CD14-positive monocyte (primary cell): ENCODE measurements at regions not wholly inside any gene's neighbourhood (a gene's known extent, or its start where the extent isn't known, plus 50 kb on each side); places are given as distances from the start of the nearest gene placed in this dataset.

ENCODE experiments used
- DNase-seq, 3 donors: peaks; one replicate each; pipeline ENCODE4 v3.0.0-alpha.2; 2011 to 2022
- H2AFZ ChIP-seq: 2 replicates; pipeline ENCODE4 v1.6.0; 2012; ENCODE audit warnings: mild to moderate bottlenecking, low read depth, low read length, inconsistent platforms; ENCODE audit not compliant: insufficient read depth, poor library complexity, severe bottlenecking
- H3K27ac ChIP-seq, 2 donors: 1 replicate in 1 of 2; 2 replicates in 1 of 2; pipeline ENCODE4 v1.5.1; 2012 to 2013; ENCODE audit warnings: low read length in 2 of 2, control low read depth in 1 of 2, inconsistent platforms in 1 of 2, low read depth in 1 of 2, mild to moderate bottlenecking in 1 of 2
- H3K27me3 ChIP-seq, 2 donors: one replicate each; pipeline versions ENCODE4 v1.6.0 to v1.6.1; 2011 to 2013; ENCODE audit warnings: low read length in 2 of 2; ENCODE audit not compliant: control insufficient read depth in 2 of 2, insufficient read depth in 2 of 2
- H3K36me3 ChIP-seq, 2 donors: replicated peaks in 1 of 2; 1 replicate in 1 of 2; 2 replicates in 1 of 2; pipeline versions ENCODE4 v1.5.1 to v1.6.1; 2012 to 2013; ENCODE audit warnings: low read length in 2 of 2, control low read depth in 1 of 2, inconsistent platforms in 1 of 2, mild to moderate bottlenecking in 1 of 2; ENCODE audit not compliant: insufficient read depth in 2 of 2, control insufficient read depth in 1 of 2
- H3K4me1 ChIP-seq, 2 donors: 1 replicate in 1 of 2; 2 replicates in 1 of 2; pipeline versions ENCODE4 v1.5.1 to v1.6.1; 2012 to 2013; ENCODE audit warnings: low read length in 2 of 2, control low read depth in 1 of 2, inconsistent platforms in 1 of 2, mild to moderate bottlenecking in 1 of 2, moderate library complexity in 1 of 2; ENCODE audit not compliant: insufficient read depth in 2 of 2, control insufficient read depth in 1 of 2
- H3K4me2 ChIP-seq: replicated peaks from 2 replicates; pipeline ENCODE3; 2012; ENCODE audit warnings: low read length, moderate library complexity, mild to moderate bottlenecking; ENCODE audit not compliant: poor library complexity, severe bottlenecking; ENCODE audit errors: extremely low read depth
- H3K4me3 ChIP-seq, 3 experiments: fragments of 200-600 bp in 1 of 3; sonication (generic) in 1 of 3; replicated peaks in 1 of 3; 1 replicate in 2 of 3; 2 replicates in 1 of 3; pipeline ENCODE4 v1.5.1; 2011 to 2013; ENCODE audit warnings: low read length in 3 of 3, mild to moderate bottlenecking in 3 of 3, control low read depth in 2 of 3, low read depth in 2 of 3, inconsistent platforms in 1 of 3, moderate library complexity in 1 of 3
- H3K79me2 ChIP-seq: 2 replicates; pipeline ENCODE4 v1.6.0; 2012; ENCODE audit warnings: mild to moderate bottlenecking, control low read depth, inconsistent platforms, low read length, moderate library complexity; ENCODE audit not compliant: insufficient read depth
- H3K9ac ChIP-seq: 2 replicates; pipeline ENCODE4 v1.6.0; 2017; ENCODE audit warnings: low read length, mild to moderate bottlenecking; ENCODE audit not compliant: insufficient read depth, poor library complexity, severe bottlenecking
- H3K9me3 ChIP-seq, 2 donors: replicated peaks in 1 of 2; 1 replicate in 1 of 2; 2 replicates in 1 of 2; pipeline versions ENCODE4 v1.5.1 to v1.6.1; 2012 to 2013; ENCODE audit warnings: low read length in 2 of 2, control low read depth in 1 of 2; ENCODE audit not compliant: control insufficient read depth in 1 of 2, insufficient read depth in 1 of 2
- H4K20me1 ChIP-seq: 2 replicates; pipeline ENCODE4 v1.6.0; 2012; ENCODE audit warnings: mild to moderate bottlenecking, low read length, control low read depth, moderate library complexity; ENCODE audit not compliant: insufficient read depth
- H3K27ac Mint-ChIP-seq, 7 donors: one replicate each; pipeline ENCODE4 v1.8.0; 2020; ENCODE audit warnings: mild to moderate bottlenecking in 7 of 7, mixed read lengths in 7 of 7, moderate library complexity in 6 of 7, inconsistent platforms in 2 of 7
- H3K27me3 Mint-ChIP-seq, 3 donors: one replicate each; pipeline ENCODE4 v1.8.0; 2021 to 2022; ENCODE audit warnings: low read depth in 3 of 3, mild to moderate bottlenecking in 3 of 3, mixed read lengths in 3 of 3, moderate library complexity in 3 of 3, inconsistent platforms in 1 of 3
- H3K36me3 Mint-ChIP-seq, 2 donors: one replicate each; pipeline ENCODE4 v1.8.0; 2020; ENCODE audit warnings: mixed read lengths in 2 of 2, inconsistent platforms in 1 of 2, mild to moderate bottlenecking in 1 of 2
- H3K4me1 Mint-ChIP-seq: one replicate; pipeline ENCODE4 v1.8.0; 2020; ENCODE audit warnings: mild to moderate bottlenecking, mixed read lengths
- H3K4me3 Mint-ChIP-seq, 2 donors: one replicate each; pipeline ENCODE4 v1.8.0; 2020; ENCODE audit warnings: mild to moderate bottlenecking in 2 of 2, mixed read lengths in 2 of 2, moderate library complexity in 1 of 2
- H3K9me3 Mint-ChIP-seq, 7 donors: one replicate each; pipeline ENCODE4 v1.8.0; 2020 to 2022; ENCODE audit warnings: mixed read lengths in 7 of 7, mild to moderate bottlenecking in 6 of 7, moderate library complexity in 6 of 7, inconsistent platforms in 2 of 7
- WGBS: methylation state at CpG from one replicate; pipeline ENCODE4 v1.1.5; 2013; ENCODE audit warnings: missing lambda C conversion rate; ENCODE audit not compliant: insufficient coverage; 5-methylcytosine and 5-hydroxymethylcytosine counted together
- intact Hi-C, 2 donors: fragments of 100-400 bp; cut with micrococcal nuclease; formaldehyde crosslinking; loops; one replicate each; pipeline versions ENCODE4 v1.15.0 to v1.15.1; 2023
- TF ChIP-seq, protein P1 (sequence below): fragments of 200-600 bp; IDR thresholded peaks from one replicate; pipeline ENCODE4 v1.8.0; 2022; ENCODE audit warnings: antibody characterized with exemption, mild to moderate bottlenecking

DNA sequence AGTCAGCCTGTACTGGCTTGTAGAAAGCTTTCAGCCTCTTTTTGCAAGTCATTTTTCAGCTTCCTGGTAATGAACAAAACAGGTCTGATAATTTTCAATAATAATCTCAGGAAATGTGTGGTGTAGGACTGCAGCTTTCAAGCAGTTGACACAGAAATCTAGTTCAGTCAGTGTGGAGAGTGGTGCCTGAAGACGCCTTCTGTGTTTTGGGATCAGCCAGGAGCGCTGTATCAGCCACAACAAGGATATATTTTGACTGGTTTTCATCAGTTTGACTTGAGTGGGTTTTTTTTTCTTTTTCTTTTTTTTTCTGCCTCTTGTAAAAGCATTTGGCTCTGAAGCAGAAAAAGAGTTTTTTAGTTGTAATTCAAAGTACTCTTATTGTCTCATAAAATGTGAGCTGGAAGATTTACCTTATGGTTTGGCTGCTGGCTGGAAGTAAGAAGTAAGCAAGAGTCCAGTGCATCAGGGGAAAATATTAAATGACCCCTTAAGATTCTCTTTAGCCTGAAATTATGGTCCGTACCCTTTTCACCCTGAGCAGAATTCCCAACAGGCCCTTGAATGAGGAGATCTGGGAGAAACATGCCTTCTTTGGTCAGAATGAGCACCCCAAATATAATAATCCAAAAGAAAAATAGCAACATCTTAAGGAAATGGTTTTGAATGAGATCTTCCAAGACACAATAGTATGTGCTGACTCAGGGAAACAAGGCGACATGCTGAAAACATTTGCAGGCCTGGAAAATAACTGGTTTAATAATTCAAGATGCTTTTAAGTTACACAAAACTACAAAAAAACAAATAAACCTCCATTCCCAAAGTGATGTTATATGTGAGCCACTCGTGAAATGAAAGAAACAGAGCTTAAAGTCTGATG lies 332.7 kb upstream of the ADAMTS9 start:
- Mint-ChIP-seq H3K27ac (no peak overlapping the region), H3K36me3 (no peaks in the 10 kb centered on the region), H3K4me1 (no peaks in the 10 kb centered on the region), H3K27me3 (no peaks in the 10 kb centered on the region), H3K9me3 (peaks cover 0 to 12% (median 0%) of the 10 kb centered on the region in 7 donors), H3K4me3 (no peak overlapping the region)
- no CpG with 5 or more reads among the region's 5 CpGs for WGBS
- H3K4me1 ChIP-seq: no peaks in the 10 kb centered on the region
- no peaks in the 10 kb centered on the region for H3K27me3 ChIP-seq
- no peak overlapping the region for H3K4me2 ChIP-seq
- H3K9ac ChIP-seq: no peak overlapping the region
- intact Hi-C loops: no loop called here
- no peak overlapping the region for H2AFZ ChIP-seq
- no peaks in the 10 kb centered on the region for H3K79me2 ChIP-seq
- H4K20me1 ChIP-seq: no peaks in the 10 kb centered on the region
- H3K4me3 ChIP-seq: no peak overlapping the region
- DNase-seq: no peak
- no peak overlapping the region for H3K27ac ChIP-seq
- H3K36me3 ChIP-seq: no peaks in the 10 kb centered on the region
- peaks cover 0 to 4% of the 10 kb centered on the region in 2 donors for H3K9me3 ChIP-seq
- TF ChIP-seq, protein P1, sequence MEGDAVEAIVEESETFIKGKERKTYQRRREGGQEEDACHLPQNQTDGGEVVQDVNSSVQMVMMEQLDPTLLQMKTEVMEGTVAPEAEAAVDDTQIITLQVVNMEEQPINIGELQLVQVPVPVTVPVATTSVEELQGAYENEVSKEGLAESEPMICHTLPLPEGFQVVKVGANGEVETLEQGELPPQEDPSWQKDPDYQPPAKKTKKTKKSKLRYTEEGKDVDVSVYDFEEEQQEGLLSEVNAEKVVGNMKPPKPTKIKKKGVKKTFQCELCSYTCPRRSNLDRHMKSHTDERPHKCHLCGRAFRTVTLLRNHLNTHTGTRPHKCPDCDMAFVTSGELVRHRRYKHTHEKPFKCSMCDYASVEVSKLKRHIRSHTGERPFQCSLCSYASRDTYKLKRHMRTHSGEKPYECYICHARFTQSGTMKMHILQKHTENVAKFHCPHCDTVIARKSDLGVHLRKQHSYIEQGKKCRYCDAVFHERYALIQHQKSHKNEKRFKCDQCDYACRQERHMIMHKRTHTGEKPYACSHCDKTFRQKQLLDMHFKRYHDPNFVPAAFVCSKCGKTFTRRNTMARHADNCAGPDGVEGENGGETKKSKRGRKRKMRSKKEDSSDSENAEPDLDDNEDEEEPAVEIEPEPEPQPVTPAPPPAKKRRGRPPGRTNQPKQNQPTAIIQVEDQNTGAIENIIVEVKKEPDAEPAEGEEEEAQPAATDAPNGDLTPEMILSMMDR: no peak

DNA sequence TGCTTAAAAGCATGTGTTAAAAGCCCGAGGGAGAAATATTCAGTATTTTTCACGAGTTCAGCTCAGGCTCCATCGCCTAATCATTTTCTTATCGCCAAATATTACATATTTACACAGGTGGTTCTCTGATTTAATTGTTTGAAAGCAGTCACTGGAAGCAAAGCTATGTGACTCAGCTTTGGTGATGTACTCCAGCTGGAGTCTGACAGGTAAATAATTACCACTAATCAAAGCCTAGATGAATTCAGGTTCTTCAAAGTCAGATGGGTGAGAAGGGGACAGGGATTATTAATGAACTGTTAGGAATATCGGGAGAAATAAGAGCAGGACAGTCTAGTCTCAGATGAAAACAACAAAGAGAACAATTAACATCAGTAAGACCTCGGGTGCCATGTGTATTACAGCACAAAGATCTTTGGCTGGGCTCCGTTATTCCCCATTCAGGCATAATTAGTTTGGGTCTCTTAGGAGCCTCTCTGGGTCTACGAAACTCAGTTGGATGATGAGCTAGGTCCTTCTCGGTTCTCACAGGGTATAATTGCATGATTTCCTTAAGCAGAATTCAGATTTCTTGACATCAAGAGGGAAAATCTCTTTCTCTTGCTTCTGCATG lies 331.7 kb upstream of the ADAMTS9 start:
- Mint-ChIP-seq H3K9me3 (peaks cover 0 to 10% (median 0%) of the 10 kb centered on the region in 7 donors), H3K36me3 (no peaks in the 10 kb centered on the region), H3K27ac (no peak overlapping the region), H3K4me1 (no peaks in the 10 kb centered on the region), H3K4me3 (no peak overlapping the region), H3K27me3 (no peaks in the 10 kb centered on the region)
- Histone ChIP-seq H3K4me1 (no peaks in the 10 kb centered on the region), H3K79me2 (no peaks in the 10 kb centered on the region), H3K9ac (no peak overlapping the region), H4K20me1 (no peaks in the 10 kb centered on the region), H3K27me3 (no peaks in the 10 kb centered on the region), H3K9me3 (peaks cover 0 to 4% of the 10 kb centered on the region in 2 donors), H3K4me3 (no peak overlapping the region), H3K36me3 (no peaks in the 10 kb centered on the region), H3K4me2 (no peak overlapping the region), H2AFZ (no peak overlapping the region), H3K27ac (no peak overlapping the region)
- DNase-seq: no peak
- 100% methylated on average over 1 of the region's 9 CpGs for WGBS
- TF ChIP-seq, protein P1: no peak
- intact Hi-C loops: no loop called here
